ENCODE measurements at regions not wholly inside any gene's neighbourhood (a gene's known extent, or its start where the extent isn't known, plus 50 kb on each side); places are given as distances from the start of the nearest gene placed in this dataset.

- H3K9me3 ChIP-seq: no peaks in the 10 kb centered on the region
- H3K4me1 ChIP-seq (ENCODE audit: insufficient read depth): peaks cover 2% of the 10 kb centered on the region
- WGBS, 3 donors: 90 to 91% (median 90%) methylated on average over 6 of the region's 6 CpGs
- no peak for DNase-seq
- intact Hi-C loops (cut with DNase I): no loop called here
- no peaks in the 10 kb centered on the region for H3K36me3 ChIP-seq
- TF ChIP-seq POLR2A (IDR thresholded peaks at IDR 0.05) (no peak), CTCF (IDR thresholded peaks at IDR 0.05) (no peak), EP300 (IDR thresholded peaks at IDR 0.05) (no peak)
- H3K27me3 ChIP-seq: no peaks in the 10 kb centered on the region
- H3K27ac ChIP-seq: no peak overlapping the region
- no peak overlapping the region for H3K4me3 ChIP-seq
Observed at GRCh38 chr13:79626924-79627323, 146.0 kb downstream of the NDFIP2 start.

GRCh38 chr13:79625517-79625916 is 144.6 kb downstream of the NDFIP2 start:
- Histone ChIP-seq H3K9me3 (no peaks in the 10 kb centered on the region), H3K27me3 (no peaks in the 10 kb centered on the region), H3K27ac (no peak overlapping the region), H3K4me1 (ENCODE audit: insufficient read depth) (no peaks in the 10 kb centered on the region), H3K4me3 (no peak overlapping the region), H3K36me3 (no peaks in the 10 kb centered on the region)
- intact Hi-C loops (cut with DNase I): no loop called here
- DNase-seq: no peak
- 80 to 94% (median 85%) methylated on average over 1 of the region's 1 CpG for WGBS, 3 donors
- TF ChIP-seq EP300 (IDR thresholded peaks at IDR 0.05) (no peak), POLR2A (IDR thresholded peaks at IDR 0.05) (no peak), CTCF (IDR thresholded peaks at IDR 0.05) (no peak)

GRCh38 chr13:79621902-79622301 is 140.9 kb downstream of the NDFIP2 start:
- Histone ChIP-seq H3K36me3 (no peaks in the 10 kb centered on the region), H3K4me1 (ENCODE audit: insufficient read depth) (no peaks in the 10 kb centered on the region), H3K4me3 (no peak overlapping the region), H3K9me3 (no peaks in the 10 kb centered on the region), H3K27ac (no peak overlapping the region), H3K27me3 (no peaks in the 10 kb centered on the region)
- no peak for TF ChIP-seq POLR2A (IDR thresholded peaks at IDR 0.05)
- TF ChIP-seq EP300 (IDR thresholded peaks at IDR 0.05): no peak
- no peak for TF ChIP-seq CTCF (IDR thresholded peaks at IDR 0.05)
- 85 to 88% (median 87%) methylated on average over 2 of the region's 2 CpGs for WGBS, 3 donors
- intact Hi-C loops (cut with DNase I): no loop called here
- no peak for DNase-seq

- intact Hi-C loops (cut with DNase I): no loop called here
- WGBS, 3 donors: 81 to 86% (median 82%) methylated on average over 1 of the region's 1 CpG
Observed at GRCh38 chr13:79621449-79621848, 140.5 kb downstream of the NDFIP2 start.

More at GRCh38 chr13:79621449-79621848, 140.5 kb downstream of the NDFIP2 start:
- no peak for TF ChIP-seq CTCF (IDR thresholded peaks at IDR 0.05)
- no peak for TF ChIP-seq POLR2A (IDR thresholded peaks at IDR 0.05)
- TF ChIP-seq EP300 (IDR thresholded peaks at IDR 0.05): no peak
- H3K36me3 ChIP-seq: no peaks in the 10 kb centered on the region
- H3K9me3 ChIP-seq: no peaks in the 10 kb centered on the region
- no peak overlapping the region for H3K4me3 ChIP-seq
- H3K4me1 ChIP-seq (ENCODE audit: insufficient read depth): no peaks in the 10 kb centered on the region
- H3K27ac ChIP-seq: no peak overlapping the region
- no peak for DNase-seq
- H3K27me3 ChIP-seq: no peaks in the 10 kb centered on the region

Measured in ovary (tissue), 7 donors.